ENCODE measurements at regions not wholly inside any gene's neighbourhood (a gene's known extent, or its start where the extent isn't known, plus 50 kb on each side); places are given as distances from the start of the nearest gene placed in this dataset.
A peak's percentile ranks its signal among the peaks of the same experiment; 100 is the strongest.

GRCh38 chr2:12824778-12825379 lies 108.1 kb downstream of the TRIB2 start:
- in situ Hi-C loops (cut with HindIII; ENCODE audit: low sequenced_read_pairs) = no loop called here
- no peak for DNase-seq (ENCODE audit: low spot score)

- in situ Hi-C loops (cut with HindIII; ENCODE audit: low sequenced_read_pairs) = no loop called here
Measured at GRCh38 chr2:12826781-12827180, 110.0 kb downstream of the TRIB2 start.

GRCh38 chr2:12827721-12828120 lies 111.0 kb downstream of the TRIB2 start:
- DNase-seq (ENCODE audit: low spot score) = no peak
- in situ Hi-C loops (cut with HindIII; ENCODE audit: low sequenced_read_pairs) = no loop called here

More at GRCh38 chr2:12826781-12827180, 110.0 kb downstream of the TRIB2 start:
- DNase-seq (ENCODE audit: low spot score) = no peak

- no peak for DNase-seq (ENCODE audit: low spot score)
- in situ Hi-C loops (cut with HindIII; ENCODE audit: low sequenced_read_pairs) = no loop called here
Measured at GRCh38 chr2:12828980-12829379, 112.2 kb downstream of the TRIB2 start.

- no peak for DNase-seq (ENCODE audit: low spot score)
- in situ Hi-C loops (cut with HindIII; ENCODE audit: low sequenced_read_pairs) = no loop called here
Measured at GRCh38 chr2:12831016-12831415, 114.3 kb downstream of the TRIB2 start.

GRCh38 chr2:12834239-12834638 lies 117.5 kb downstream of the TRIB2 start:
- in situ Hi-C loops (cut with HindIII; ENCODE audit: low sequenced_read_pairs) = no loop called here
- DNase-seq (ENCODE audit: low spot score) = no peak

GRCh38 chr2:12835733-12836132 lies 119.0 kb downstream of the TRIB2 start:
- in situ Hi-C loops (cut with HindIII; ENCODE audit: low sequenced_read_pairs) = no loop called here
- no peak for DNase-seq (ENCODE audit: low spot score)

- in situ Hi-C loops (cut with HindIII; ENCODE audit: low sequenced_read_pairs) = no loop called here
- no peak for DNase-seq (ENCODE audit: low spot score)
Measured at GRCh38 chr2:12839339-12839738, 122.6 kb downstream of the TRIB2 start.

GRCh38 chr2:12841021-12841420 lies 124.3 kb downstream of the TRIB2 start:
- no peak for DNase-seq (ENCODE audit: low spot score)
- in situ Hi-C loops (cut with HindIII; ENCODE audit: low sequenced_read_pairs) = no loop called here

- in situ Hi-C loops (cut with HindIII; ENCODE audit: low sequenced_read_pairs) = no loop called here
- no peak for DNase-seq (ENCODE audit: low spot score)
Measured at GRCh38 chr2:12842917-12843316, 126.2 kb downstream of the TRIB2 start.

GRCh38 chr2:12844511-12844910 lies 127.8 kb downstream of the TRIB2 start:
- peak; percentile 10 for DNase-seq (ENCODE audit: low spot score)
- in situ Hi-C loops (cut with HindIII; ENCODE audit: low sequenced_read_pairs) = no loop called here

GRCh38 chr2:12847694-12848575 lies 131.2 kb downstream of the TRIB2 start:
- DNase-seq (ENCODE audit: low spot score) = no peak
- in situ Hi-C loops (cut with HindIII; ENCODE audit: low sequenced_read_pairs) = no loop called here

GRCh38 chr2:12852135-12852534 lies 135.4 kb downstream of the TRIB2 start:
- no peak for DNase-seq (ENCODE audit: low spot score)
- in situ Hi-C loops (cut with HindIII; ENCODE audit: low sequenced_read_pairs) = no loop called here

GRCh38 chr2:12854001-12854530 lies 137.3 kb downstream of the TRIB2 start:
- no peak for DNase-seq (ENCODE audit: low spot score)
- in situ Hi-C loops (cut with HindIII; ENCODE audit: low sequenced_read_pairs) = no loop called here

GRCh38 chr2:12855508-12855907 lies 138.8 kb downstream of the TRIB2 start:
- no peak for DNase-seq (ENCODE audit: low spot score)
- in situ Hi-C loops (cut with HindIII; ENCODE audit: low sequenced_read_pairs) = no loop called here

- in situ Hi-C loops (cut with HindIII; ENCODE audit: low sequenced_read_pairs) = no loop called here
- DNase-seq (ENCODE audit: low spot score) = no peak
Measured at GRCh38 chr2:12856934-12857601, 140.3 kb downstream of the TRIB2 start.

GRCh38 chr2:12857891-12858290 lies 141.2 kb downstream of the TRIB2 start:
- in situ Hi-C loops (cut with HindIII; ENCODE audit: low sequenced_read_pairs) = no loop called here
- no peak for DNase-seq (ENCODE audit: low spot score)

- in situ Hi-C loops (cut with HindIII; ENCODE audit: low sequenced_read_pairs) = no loop called here
- no peak for DNase-seq (ENCODE audit: low spot score)
Measured at GRCh38 chr2:12858786-12859185, 142.1 kb downstream of the TRIB2 start.

- in situ Hi-C loops (cut with HindIII; ENCODE audit: low sequenced_read_pairs) = no loop called here
- no peak for DNase-seq (ENCODE audit: low spot score)
Measured at GRCh38 chr2:12861344-12861930, 144.7 kb downstream of the TRIB2 start.

- DNase-seq (ENCODE audit: low spot score) = no peak
- in situ Hi-C loops (cut with HindIII; ENCODE audit: low sequenced_read_pairs) = no loop called here
Measured at GRCh38 chr2:12862541-12862940, 145.8 kb downstream of the TRIB2 start.
